Fibroblast of lung (primary cell): ENCODE measurements at regions not wholly inside any gene's neighbourhood (a gene's known extent, or its start where the extent isn't known, plus 50 kb on each side); places are given as distances from the start of the nearest gene placed in this dataset.
"Not testable (repeated sequence)": the region's sequence is repeated elsewhere in the genome, so short reads cannot be mapped to it uniquely, and the experiment has no call there.

Source experiments
- DNase-seq, 2 donors: peaks; one replicate each; pipeline versions ENCODE4 v3.0.0 to v3.0.0-alpha.2; 2010; ENCODE audit warnings: low read depth in 2 of 2
- H2AFZ ChIP-seq: 2 replicates; pipeline ENCODE4 v1.5.1; 2012; ENCODE audit warnings: low read length, control low read depth, inconsistent platforms
- H3K27ac ChIP-seq: 2 replicates; pipeline ENCODE4 v1.5.1; 2011; ENCODE audit warnings: low read length, control low read depth; ENCODE audit not compliant: insufficient read depth
- H3K27me3 ChIP-seq: 2 replicates; pipeline ENCODE4 v1.5.1; 2011; ENCODE audit warnings: mild to moderate bottlenecking, low read length; ENCODE audit not compliant: control insufficient read depth, insufficient read depth
- H3K36me3 ChIP-seq: 2 replicates; pipeline ENCODE4 v1.5.1; 2011; ENCODE audit warnings: low read length; ENCODE audit not compliant: control insufficient read depth, insufficient read depth
- H3K4me1 ChIP-seq: 2 replicates; pipeline ENCODE4 v1.5.1; 2011; ENCODE audit warnings: low read length; ENCODE audit not compliant: control insufficient read depth, insufficient read depth; ENCODE audit errors: extremely low read depth
- H3K4me2 ChIP-seq: 2 replicates; pipeline ENCODE4 v1.5.1; 2011; ENCODE audit warnings: low read length, control low read depth; ENCODE audit not compliant: insufficient read depth; ENCODE audit errors: extremely low read depth
- H3K4me3 ChIP-seq, 4 experiments: fragments of 200-600 bp in 1 of 4; sonication (generic) in 1 of 4; replicated peaks in 1 of 4; 2 replicates each; pipeline ENCODE4 v1.5.1; 2011 to 2016; ENCODE audit warnings: low read length in 4 of 4, low read depth in 3 of 4, mild to moderate bottlenecking in 3 of 4, control low read depth in 2 of 4, inconsistent platforms in 1 of 4, mixed read lengths in 1 of 4; ENCODE audit not compliant: insufficient read depth in 1 of 4; ENCODE audit errors: control extremely low read depth in 1 of 4
- H3K79me2 ChIP-seq: 2 replicates; pipeline ENCODE4 v1.5.1; 2012; ENCODE audit warnings: mild to moderate bottlenecking, low read length, inconsistent platforms; ENCODE audit not compliant: control insufficient read depth, insufficient read depth
- H3K9ac ChIP-seq: 2 replicates; pipeline ENCODE4 v1.5.1; 2011; ENCODE audit warnings: mild to moderate bottlenecking, low read length, control low read depth; ENCODE audit not compliant: insufficient read depth
- H3K9me3 ChIP-seq: 2 replicates; pipeline ENCODE4 v1.5.1; 2012; ENCODE audit warnings: low read depth, low read length; ENCODE audit not compliant: control insufficient read depth, insufficient read depth
- H4K20me1 ChIP-seq: 2 replicates; pipeline ENCODE4 v1.5.1; 2011; ENCODE audit warnings: low read length; ENCODE audit not compliant: control insufficient read depth, insufficient read depth; ENCODE audit errors: extremely low read depth
- CTCF ChIP-seq, 2 donors: IDR thresholded peaks in 1 of 2; conservative IDR thresholded peaks in 1 of 2; 1 replicate in 1 of 2; 2 replicates in 1 of 2; pipeline ENCODE4 v1.5.1; 2011 to 2012; ENCODE audit warnings: low read length in 2 of 2, control low read depth in 1 of 2, inconsistent platforms in 1 of 2, low read depth in 1 of 2, mild to moderate bottlenecking in 1 of 2
- EZH2 ChIP-seq: IDR thresholded peaks from 2 replicates; pipeline ENCODE4 v1.5.1; 2012; ENCODE audit warnings: low read length, control low read depth, mild to moderate bottlenecking; ENCODE audit errors: missing control alignments

DNA sequence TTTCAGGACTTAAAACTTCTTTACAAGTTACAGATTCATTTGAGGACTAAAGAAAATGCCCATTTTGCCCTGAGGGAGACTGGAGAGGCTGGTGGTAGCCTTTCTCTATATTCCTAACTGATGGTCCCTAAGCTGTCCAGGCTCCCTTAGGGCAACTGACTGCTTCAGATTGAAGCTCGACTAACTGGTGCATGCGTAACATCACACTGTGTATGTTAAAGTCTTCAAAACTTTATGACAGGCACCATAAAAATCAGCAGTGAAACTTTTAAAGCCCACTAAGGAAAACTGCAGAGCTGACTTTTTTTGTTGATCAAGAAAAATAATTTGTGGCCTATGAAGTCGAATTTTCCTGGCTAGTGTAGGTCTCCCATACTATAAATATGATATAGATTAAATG lies 233.0 kb upstream of the RPS23 start:
- TF ChIP-seq EZH2 (no peak), CTCF (conservative IDR thresholded peaks at IDR 0.05 in 1 of 2, IDR thresholded peaks at IDR 0.05 in 1 of 2; ENCODE audit: low read depth in 1 of 2, low read length in 2 of 2) (no peak)
- Histone ChIP-seq H3K9me3 (no peaks in the 10 kb centered on the region), H3K4me2 (no peak overlapping the region), H2AFZ (no peak overlapping the region), H3K79me2 (no peaks in the 10 kb centered on the region), H4K20me1 (no peaks in the 10 kb centered on the region), H3K27me3 (no peaks in the 10 kb centered on the region), H3K9ac (no peak overlapping the region), H3K4me1 (no peaks in the 10 kb centered on the region), H3K27ac (no peak overlapping the region), H3K36me3 (no peaks in the 10 kb centered on the region), H3K4me3 (no peak overlapping the region)
- DNase-seq = no peak

GRCh38 chr5:82509762-82510161 lies 231.6 kb upstream of the RPS23 start:
- DNase-seq = no peak
- Histone ChIP-seq H3K4me2 (no peak overlapping the region), H4K20me1 (no peaks in the 10 kb centered on the region), H3K9me3 (no peaks in the 10 kb centered on the region), H3K27me3 (no peaks in the 10 kb centered on the region), H3K9ac (no peak overlapping the region), H3K27ac (no peak overlapping the region), H3K4me1 (no peaks in the 10 kb centered on the region), H2AFZ (no peak overlapping the region), H3K79me2 (no peaks in the 10 kb centered on the region), H3K4me3 (no peak overlapping the region), H3K36me3 (no peaks in the 10 kb centered on the region)
- no peak for TF ChIP-seq CTCF (conservative IDR thresholded peaks at IDR 0.05 in 1 of 2, IDR thresholded peaks at IDR 0.05 in 1 of 2; ENCODE audit: low read depth in 1 of 2, low read length in 2 of 2)
- TF ChIP-seq EZH2 = no peak

GRCh38 chr5:82506390-82506789 lies 228.2 kb upstream of the RPS23 start:
- H3K27ac ChIP-seq, H3K36me3 ChIP-seq, DNase-seq, H3K9ac ChIP-seq, H3K4me3 ChIP-seq, H2AFZ ChIP-seq, H3K79me2 ChIP-seq, H3K27me3 ChIP-seq, H3K4me2 ChIP-seq, H3K9me3 ChIP-seq, H3K4me1 ChIP-seq, H4K20me1 ChIP-seq: not testable (repeated sequence)
